Type B pancreatic cell (in vitro differentiated cells): ENCODE measurements at regions not wholly inside any gene's neighbourhood (a gene's known extent, or its start where the extent isn't known, plus 50 kb on each side); places are given as distances from the start of the nearest gene placed in this dataset.

Source experiments
- DNase-seq: peaks from one replicate; pipeline ENCODE4 v3.0.0; 2021; ENCODE audit warnings: mixed read lengths; ENCODE audit not compliant: unreplicated experiment; ENCODE audit errors: extremely low spot score
- H3K27ac Mint-ChIP-seq: 2 replicates; pipeline ENCODE4 v1.8.0; 2021; ENCODE audit warnings: mild to moderate bottlenecking, mixed read lengths
- H3K27me3 Mint-ChIP-seq: 2 replicates; pipeline ENCODE4 v1.8.0; 2021; ENCODE audit warnings: mixed read lengths
- H3K36me3 Mint-ChIP-seq: 2 replicates; pipeline ENCODE4 v1.8.0; 2021; ENCODE audit warnings: mixed read lengths
- H3K4me1 Mint-ChIP-seq: one replicate; pipeline ENCODE4 v1.8.0; 2021; ENCODE audit warnings: mixed read lengths; ENCODE audit not compliant: unreplicated experiment
- H3K4me3 Mint-ChIP-seq: 2 replicates; pipeline ENCODE4 v1.8.0; 2021; ENCODE audit warnings: mild to moderate bottlenecking, mixed read lengths
- H3K9me3 Mint-ChIP-seq: 2 replicates; pipeline ENCODE4 v1.8.0; 2021; ENCODE audit warnings: mixed read lengths
- CTCF ChIP-seq: fragments of 200-600 bp; sonication (generic); conservative IDR thresholded peaks from 2 replicates; pipeline ENCODE4 v1.5.0; 2021; ENCODE audit warnings: antibody characterized with exemption, mild to moderate bottlenecking

- H3K4me1 Mint-ChIP-seq: peaks cover 33% of the 10 kb centered on the region
- no peak for TF ChIP-seq CTCF
- no peak for DNase-seq
- H3K27ac Mint-ChIP-seq: no peak overlapping the region
- no peaks in the 10 kb centered on the region for H3K36me3 Mint-ChIP-seq
- no peaks in the 10 kb centered on the region for H3K27me3 Mint-ChIP-seq
- no peaks in the 10 kb centered on the region for H3K9me3 Mint-ChIP-seq
- peak overlapping the region; percentile 51 for H3K4me3 Mint-ChIP-seq
Measured at GRCh38 chr2:158903711-158904405, 64.6 kb upstream of the TANC1 start.

GRCh38 chr2:158904627-158905177 lies 63.7 kb upstream of the TANC1 start:
- DNase-seq: no peak
- Mint-ChIP-seq H3K27ac (peak overlapping the region; percentile 6), H3K4me1 (peaks cover 30% of the 10 kb centered on the region), H3K9me3 (no peaks in the 10 kb centered on the region), H3K36me3 (no peaks in the 10 kb centered on the region), H3K4me3 (no peak overlapping the region), H3K27me3 (no peaks in the 10 kb centered on the region)
- no peak for TF ChIP-seq CTCF

GRCh38 chr2:158905341-158905740 lies 63.1 kb upstream of the TANC1 start:
- no peak overlapping the region for H3K4me3 Mint-ChIP-seq
- no peaks in the 10 kb centered on the region for H3K27me3 Mint-ChIP-seq
- H3K9me3 Mint-ChIP-seq: no peaks in the 10 kb centered on the region
- no peaks in the 10 kb centered on the region for H3K36me3 Mint-ChIP-seq
- no peak overlapping the region for H3K27ac Mint-ChIP-seq
- peaks cover 24% of the 10 kb centered on the region for H3K4me1 Mint-ChIP-seq
- no peak for DNase-seq
- no peak for TF ChIP-seq CTCF

GRCh38 chr2:158905784-158906183 lies 62.7 kb upstream of the TANC1 start:
- H3K27ac Mint-ChIP-seq: no peak overlapping the region
- peaks cover 24% of the 10 kb centered on the region for H3K4me1 Mint-ChIP-seq
- no peaks in the 10 kb centered on the region for H3K27me3 Mint-ChIP-seq
- H3K36me3 Mint-ChIP-seq: no peaks in the 10 kb centered on the region
- DNase-seq: no peak
- H3K9me3 Mint-ChIP-seq: no peaks in the 10 kb centered on the region
- TF ChIP-seq CTCF: no peak
- no peak overlapping the region for H3K4me3 Mint-ChIP-seq

- TF ChIP-seq CTCF: no peak
- Mint-ChIP-seq H3K36me3 (no peaks in the 10 kb centered on the region), H3K27me3 (no peaks in the 10 kb centered on the region), H3K4me3 (no peak overlapping the region), H3K4me1 (peaks cover 20% of the 10 kb centered on the region), H3K9me3 (no peaks in the 10 kb centered on the region), H3K27ac (no peak overlapping the region)
- DNase-seq: no peak
Measured at GRCh38 chr2:158907926-158908456, 60.4 kb upstream of the TANC1 start.
